ENCODE measurements at regions not wholly inside any gene's neighbourhood (a gene's known extent, or its start where the extent isn't known, plus 50 kb on each side); places are given as distances from the start of the nearest gene placed in this dataset.

DNA sequence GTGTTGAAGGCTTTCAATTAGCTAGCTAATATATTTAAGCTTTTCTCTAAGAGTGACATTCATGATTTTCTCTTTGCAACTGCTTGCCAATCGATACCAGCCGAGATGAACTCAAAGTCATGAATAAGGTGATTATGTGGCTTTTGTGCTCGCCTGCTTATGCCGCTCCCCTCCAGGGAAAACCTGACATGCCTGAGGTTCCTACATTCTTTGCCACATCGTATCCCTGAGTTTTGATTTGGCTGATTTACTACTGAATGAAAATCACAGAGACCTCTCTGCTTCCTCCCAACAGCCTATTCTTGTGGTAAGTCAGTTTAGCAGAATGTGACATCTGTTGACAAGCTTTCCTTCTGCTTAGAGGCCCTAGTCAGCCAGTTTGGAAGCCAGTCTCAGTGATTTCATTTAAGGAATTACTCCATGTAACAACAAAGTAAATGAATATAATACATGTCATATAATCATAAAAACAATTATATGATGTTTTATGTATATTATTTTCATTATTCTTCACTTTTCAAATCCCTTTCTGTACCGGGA, 513.4 kb downstream of the CSNK1G3 start:
- H3K4me3 ChIP-seq (replicated peaks in 1 of 3; ENCODE audit: low read depth in 2 of 3, low read length in 3 of 3), result no peak overlapping the region
- H3K79me2 ChIP-seq (ENCODE audit: insufficient read depth, low read length), result no peaks in the 10 kb centered on the region
- H3K9me3 Mint-ChIP-seq, result peaks cover 0 to 7% (median 3%) of the 10 kb centered on the region in 7 donors
- no peaks in the 10 kb centered on the region for H3K4me1 ChIP-seq (ENCODE audit: control insufficient read depth in 1 of 2, insufficient read depth in 2 of 2, low read length in 2 of 2)
- no peaks in the 10 kb centered on the region for H3K27me3 ChIP-seq (ENCODE audit: control insufficient read depth in 2 of 2, insufficient read depth in 2 of 2, low read length in 2 of 2)
- no peak for TF ChIP-seq CTCF (IDR thresholded peaks at IDR 0.05)
- H3K27ac Mint-ChIP-seq, result no peak overlapping the region
- H3K36me3 Mint-ChIP-seq, result no peaks in the 10 kb centered on the region
- H3K4me3 Mint-ChIP-seq, result no peak overlapping the region
- H3K9me3 ChIP-seq (replicated peaks in 1 of 2; ENCODE audit: control insufficient read depth in 1 of 2, insufficient read depth in 1 of 2, low read length in 2 of 2), result no peaks in the 10 kb centered on the region
- DNase-seq, result no peak
- H3K4me1 Mint-ChIP-seq, result no peaks in the 10 kb centered on the region
- no peaks in the 10 kb centered on the region for H3K36me3 ChIP-seq (replicated peaks in 1 of 2; ENCODE audit: control insufficient read depth in 1 of 2, insufficient read depth in 2 of 2, low read length in 2 of 2)
- no peaks in the 10 kb centered on the region for H4K20me1 ChIP-seq (ENCODE audit: insufficient read depth, low read length)
- H2AFZ ChIP-seq (ENCODE audit: insufficient read depth, low read depth, low read length, poor library complexity, severe bottlenecking), result no peak overlapping the region
- H3K27me3 Mint-ChIP-seq (ENCODE audit: low read depth in 3 of 3), result no peaks in the 10 kb centered on the region
- no peak overlapping the region for H3K4me2 ChIP-seq (replicated peaks; ENCODE audit: extremely low read depth, low read length, poor library complexity, severe bottlenecking)
- no peak overlapping the region for H3K27ac ChIP-seq (ENCODE audit: low read depth in 1 of 2, low read length in 2 of 2)
- H3K9ac ChIP-seq (ENCODE audit: insufficient read depth, low read length, poor library complexity, severe bottlenecking), result no peak overlapping the region
- intact Hi-C loops (cut with micrococcal nuclease), result no loop called here
- 43% methylated on average over 2 of the region's 6 CpGs for WGBS (ENCODE audit: insufficient coverage)

- Mint-ChIP-seq H3K4me1 (no peaks in the 10 kb centered on the region), H3K27ac (no peak overlapping the region), H3K27me3 (ENCODE audit: low read depth in 3 of 3) (no peaks in the 10 kb centered on the region), H3K36me3 (no peaks in the 10 kb centered on the region), H3K4me3 (no peak overlapping the region), H3K9me3 (peaks cover 0 to 7% (median 4%) of the 10 kb centered on the region in 7 donors)
- intact Hi-C loops (cut with micrococcal nuclease), result no loop called here
- no peaks in the 10 kb centered on the region for H3K79me2 ChIP-seq (ENCODE audit: insufficient read depth, low read length)
- no peak overlapping the region for H3K4me3 ChIP-seq (replicated peaks in 1 of 3; ENCODE audit: low read depth in 2 of 3, low read length in 3 of 3)
- H2AFZ ChIP-seq (ENCODE audit: insufficient read depth, low read depth, low read length, poor library complexity, severe bottlenecking), result no peak overlapping the region
- no peak overlapping the region for H3K4me2 ChIP-seq (replicated peaks; ENCODE audit: extremely low read depth, low read length, poor library complexity, severe bottlenecking)
- H4K20me1 ChIP-seq (ENCODE audit: insufficient read depth, low read length), result no peaks in the 10 kb centered on the region
- H3K27ac ChIP-seq (ENCODE audit: low read depth in 1 of 2, low read length in 2 of 2), result no peak overlapping the region
- H3K9ac ChIP-seq (ENCODE audit: insufficient read depth, low read length, poor library complexity, severe bottlenecking), result no peak overlapping the region
- WGBS (ENCODE audit: insufficient coverage), result no CpG with 5 or more reads among the region's 3 CpGs
- H3K36me3 ChIP-seq (replicated peaks in 1 of 2; ENCODE audit: control insufficient read depth in 1 of 2, insufficient read depth in 2 of 2, low read length in 2 of 2), result no peaks in the 10 kb centered on the region
- no peaks in the 10 kb centered on the region for H3K27me3 ChIP-seq (ENCODE audit: control insufficient read depth in 2 of 2, insufficient read depth in 2 of 2, low read length in 2 of 2)
- no peaks in the 10 kb centered on the region for H3K9me3 ChIP-seq (replicated peaks in 1 of 2; ENCODE audit: control insufficient read depth in 1 of 2, insufficient read depth in 1 of 2, low read length in 2 of 2)
- TF ChIP-seq CTCF (IDR thresholded peaks at IDR 0.05), result no peak
- no peak for DNase-seq
- H3K4me1 ChIP-seq (ENCODE audit: control insufficient read depth in 1 of 2, insufficient read depth in 2 of 2, low read length in 2 of 2), result no peaks in the 10 kb centered on the region
These were observed 511.0 kb downstream of the CSNK1G3 start for GRCh38 chr5:124022966-124023365.

Measured in CD14-positive monocyte (primary cell).